Testis (tissue), 2 donors: ENCODE measurements at regions not wholly inside any gene's neighbourhood (a gene's known extent, or its start where the extent isn't known, plus 50 kb on each side); places are given as distances from the start of the nearest gene placed in this dataset.

Experiments used
- POLR2A ChIP-seq: fragments of 450-650 bp; IDR thresholded peaks from one replicate; pipeline ENCODE4 v1.6.1; 2017; ENCODE audit warnings: antibody characterized with exemption, mild to moderate bottlenecking, moderate library complexity
- TF ChIP-seq, protein P1 (sequence below), 3 experiments: fragments of 450-650 bp in 2 of 3; fragments of 200-600 bp in 1 of 3; sonication (generic) in 1 of 3; IDR thresholded peaks; one replicate each; pipeline ENCODE4 v1.5.1; 2016 to 2019; ENCODE audit warnings: antibody characterized with exemption in 3 of 3, mild to moderate bottlenecking in 2 of 3, moderate library complexity in 1 of 3

GRCh38 chr10:20427821-20428220 lies 469.3 kb downstream of the NEBL start:
- TF ChIP-seq, protein P1, sequence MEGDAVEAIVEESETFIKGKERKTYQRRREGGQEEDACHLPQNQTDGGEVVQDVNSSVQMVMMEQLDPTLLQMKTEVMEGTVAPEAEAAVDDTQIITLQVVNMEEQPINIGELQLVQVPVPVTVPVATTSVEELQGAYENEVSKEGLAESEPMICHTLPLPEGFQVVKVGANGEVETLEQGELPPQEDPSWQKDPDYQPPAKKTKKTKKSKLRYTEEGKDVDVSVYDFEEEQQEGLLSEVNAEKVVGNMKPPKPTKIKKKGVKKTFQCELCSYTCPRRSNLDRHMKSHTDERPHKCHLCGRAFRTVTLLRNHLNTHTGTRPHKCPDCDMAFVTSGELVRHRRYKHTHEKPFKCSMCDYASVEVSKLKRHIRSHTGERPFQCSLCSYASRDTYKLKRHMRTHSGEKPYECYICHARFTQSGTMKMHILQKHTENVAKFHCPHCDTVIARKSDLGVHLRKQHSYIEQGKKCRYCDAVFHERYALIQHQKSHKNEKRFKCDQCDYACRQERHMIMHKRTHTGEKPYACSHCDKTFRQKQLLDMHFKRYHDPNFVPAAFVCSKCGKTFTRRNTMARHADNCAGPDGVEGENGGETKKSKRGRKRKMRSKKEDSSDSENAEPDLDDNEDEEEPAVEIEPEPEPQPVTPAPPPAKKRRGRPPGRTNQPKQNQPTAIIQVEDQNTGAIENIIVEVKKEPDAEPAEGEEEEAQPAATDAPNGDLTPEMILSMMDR (IDR thresholded peaks at IDR 0.05): no peak
- TF ChIP-seq POLR2A: no peak
